SK-N-SH treated with all-trans-retinoic acid at 6 μM for 48 hours (cell line): ENCODE measurements at regions not wholly inside any gene's neighbourhood (a gene's known extent, or its start where the extent isn't known, plus 50 kb on each side); places are given as distances from the start of the nearest gene placed in this dataset.
"Not testable (repeated sequence)": the region's sequence is repeated elsewhere in the genome, so short reads cannot be mapped to it uniquely, and the experiment has no call there.

Experiments
- ATAC-seq: fragments of 200-7000 bp; cut with Tn5 transposase; 3 replicates; pipeline ENCODE4 v1.9.1; 2020; ENCODE audit warnings: mild to moderate bottlenecking, moderate library complexity
- ARNTL ChIP-seq: fragments of 450-650 bp; formaldehyde crosslinking; IDR thresholded peaks from 2 replicates; pipeline ENCODE4 v1.5.0; 2020; ENCODE audit warnings: low read depth, mild to moderate bottlenecking, moderate library complexity, borderline replicate concordance
- BACH2 ChIP-seq: fragments of 250-450 bp; sonication (Bioruptor Pico); IDR thresholded peaks from 2 replicates; pipeline ENCODE4 v1.9.0; 2021; ENCODE audit warnings: mild to moderate bottlenecking, borderline replicate concordance
- CSDC2 ChIP-seq: fragments of 250-450 bp; sonication (Bioruptor Pico); IDR thresholded peaks from 2 replicates; pipeline ENCODE4 v1.5.0; 2020; ENCODE audit warnings: mild to moderate bottlenecking, moderate library complexity
- CSRNP3 ChIP-seq: fragments of 250-450 bp; sonication (Bioruptor Pico); IDR thresholded peaks from 2 replicates; pipeline ENCODE4 v1.5.1; 2021; ENCODE audit warnings: mild to moderate bottlenecking, moderate library complexity
- ESRRG ChIP-seq: fragments of 250-450 bp; sonication (Bioruptor Pico); IDR thresholded peaks from 2 replicates; pipeline ENCODE4 v1.6.1; 2021; ENCODE audit warnings: mild to moderate bottlenecking
- ISL1 ChIP-seq: fragments of 250-450 bp; sonication (Bioruptor Pico); IDR thresholded peaks from 2 replicates; pipeline ENCODE4 v2.1.2; 2022; ENCODE audit warnings: mild to moderate bottlenecking, moderate library complexity
- PPARA ChIP-seq: fragments of 250-450 bp; sonication (Bioruptor Pico); IDR thresholded peaks from 2 replicates; pipeline ENCODE4 v1.5.0; 2020; ENCODE audit warnings: mild to moderate bottlenecking, borderline replicate concordance
- RARB ChIP-seq: fragments of 250-450 bp; sonication (Bioruptor Pico); IDR thresholded peaks from 2 replicates; pipeline ENCODE4 v1.8.0; 2021; ENCODE audit warnings: mild to moderate bottlenecking, moderate library complexity
- SNAI2 ChIP-seq: fragments of 250-450 bp; sonication (Bioruptor Pico); IDR thresholded peaks from 2 replicates; pipeline ENCODE4 v1.5.0; 2020; ENCODE audit warnings: mild to moderate bottlenecking, moderate library complexity
- TCF4 ChIP-seq: fragments of 250-450 bp; sonication (Bioruptor Pico); IDR thresholded peaks from 2 replicates; pipeline ENCODE4 v1.8.0; 2021; ENCODE audit warnings: mild to moderate bottlenecking, moderate library complexity, borderline replicate concordance
- TOX ChIP-seq: fragments of 250-450 bp; sonication (Bioruptor Pico); IDR thresholded peaks from 2 replicates; pipeline ENCODE4 v1.8.0; 2021; ENCODE audit warnings: mild to moderate bottlenecking, moderate library complexity, borderline replicate concordance
- ZC3H10 ChIP-seq: fragments of 250-450 bp; sonication (Bioruptor Pico); IDR thresholded peaks from 2 replicates; pipeline ENCODE4 v1.5.1; 2021; ENCODE audit warnings: mild to moderate bottlenecking, moderate library complexity
- ZFP3 ChIP-seq: fragments of 250-450 bp; sonication (Bioruptor Pico); IDR thresholded peaks from 2 replicates; pipeline ENCODE4 v1.5.0; 2020; ENCODE audit warnings: mild to moderate bottlenecking, moderate library complexity
- ZFP30 ChIP-seq: fragments of 450-650 bp; formaldehyde crosslinking; IDR thresholded peaks from 2 replicates; pipeline ENCODE4 v1.5.0; 2022; ENCODE audit warnings: mild to moderate bottlenecking, moderate library complexity
- ZNF565 ChIP-seq: fragments of 450-650 bp; formaldehyde crosslinking; conservative IDR thresholded peaks from 2 replicates; pipeline ENCODE4 v1.5.0; 2020; ENCODE audit warnings: low read depth, mild to moderate bottlenecking, moderate library complexity
- ZNF70 ChIP-seq: fragments of 450-650 bp; formaldehyde crosslinking; IDR thresholded peaks from 2 replicates; pipeline ENCODE4 v1.5.0; 2020; ENCODE audit warnings: mild to moderate bottlenecking, moderate library complexity
- ZNF8 ChIP-seq: fragments of 450-650 bp; formaldehyde crosslinking; IDR thresholded peaks from 2 replicates; pipeline ENCODE4 v1.5.0; 2020; ENCODE audit warnings: mild to moderate bottlenecking, moderate library complexity
- TF ChIP-seq, protein P1 (sequence below): fragments of 250-450 bp; sonication (Bioruptor Pico); IDR thresholded peaks from 2 replicates; pipeline ENCODE4 v1.8.0; 2020; ENCODE audit warnings: mild to moderate bottlenecking, moderate library complexity, borderline replicate concordance
- TF ChIP-seq, protein P2 (sequence below): fragments of 250-450 bp; sonication (Bioruptor Pico); IDR thresholded peaks from 2 replicates; pipeline ENCODE4 v1.8.0; 2021; ENCODE audit warnings: low read depth, mild to moderate bottlenecking, moderate library complexity, borderline replicate concordance
- TF ChIP-seq, protein P3 (sequence below): fragments of 250-450 bp; sonication (Bioruptor Pico); IDR thresholded peaks from 2 replicates; pipeline ENCODE4 v1.5.0; 2020; ENCODE audit warnings: mild to moderate bottlenecking, moderate library complexity

DNA sequence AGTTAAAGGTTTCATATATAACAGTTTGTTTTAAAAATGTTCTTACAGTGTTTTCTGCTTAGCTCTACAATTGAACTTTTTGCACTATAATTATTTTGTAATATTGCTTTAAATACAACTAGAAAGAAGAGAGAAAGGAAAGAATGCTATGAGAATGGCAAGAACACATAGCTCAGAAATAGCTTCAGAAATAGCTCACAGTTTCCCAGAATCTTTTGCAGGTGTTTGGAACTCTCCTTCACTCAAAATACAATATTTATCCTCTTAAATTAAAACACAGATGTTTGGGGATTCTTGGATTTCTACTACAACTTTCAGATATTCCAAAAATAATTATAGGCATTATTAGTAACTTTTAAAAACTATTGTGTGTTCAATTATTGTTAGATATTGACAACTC lies 658.0 kb upstream of the DPPA4 start:
- TF ChIP-seq ZNF8 (CRISPR knock-in tag) (no peak), ZFP3 (CRISPR knock-in tag) (no peak), ZNF565 (CRISPR knock-in tag) (no peak), TOX (CRISPR knock-in tag) (no peak), ESRRG (no peak), CSDC2 (no peak), TCF4 (CRISPR knock-in tag) (no peak), ZC3H10 (no peak), BACH2 (no peak)
- TF ChIP-seq, protein P1, sequence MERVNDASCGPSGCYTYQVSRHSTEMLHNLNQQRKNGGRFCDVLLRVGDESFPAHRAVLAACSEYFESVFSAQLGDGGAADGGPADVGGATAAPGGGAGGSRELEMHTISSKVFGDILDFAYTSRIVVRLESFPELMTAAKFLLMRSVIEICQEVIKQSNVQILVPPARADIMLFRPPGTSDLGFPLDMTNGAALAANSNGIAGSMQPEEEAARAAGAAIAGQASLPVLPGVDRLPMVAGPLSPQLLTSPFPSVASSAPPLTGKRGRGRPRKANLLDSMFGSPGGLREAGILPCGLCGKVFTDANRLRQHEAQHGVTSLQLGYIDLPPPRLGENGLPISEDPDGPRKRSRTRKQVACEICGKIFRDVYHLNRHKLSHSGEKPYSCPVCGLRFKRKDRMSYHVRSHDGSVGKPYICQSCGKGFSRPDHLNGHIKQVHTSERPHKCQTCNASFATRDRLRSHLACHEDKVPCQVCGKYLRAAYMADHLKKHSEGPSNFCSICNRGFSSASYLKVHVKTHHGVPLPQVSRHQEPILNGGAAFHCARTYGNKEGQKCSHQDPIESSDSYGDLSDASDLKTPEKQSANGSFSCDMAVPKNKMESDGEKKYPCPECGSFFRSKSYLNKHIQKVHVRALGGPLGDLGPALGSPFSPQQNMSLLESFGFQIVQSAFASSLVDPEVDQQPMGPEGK (CRISPR knock-in tag), result no peak
- TF ChIP-seq, protein P2, sequence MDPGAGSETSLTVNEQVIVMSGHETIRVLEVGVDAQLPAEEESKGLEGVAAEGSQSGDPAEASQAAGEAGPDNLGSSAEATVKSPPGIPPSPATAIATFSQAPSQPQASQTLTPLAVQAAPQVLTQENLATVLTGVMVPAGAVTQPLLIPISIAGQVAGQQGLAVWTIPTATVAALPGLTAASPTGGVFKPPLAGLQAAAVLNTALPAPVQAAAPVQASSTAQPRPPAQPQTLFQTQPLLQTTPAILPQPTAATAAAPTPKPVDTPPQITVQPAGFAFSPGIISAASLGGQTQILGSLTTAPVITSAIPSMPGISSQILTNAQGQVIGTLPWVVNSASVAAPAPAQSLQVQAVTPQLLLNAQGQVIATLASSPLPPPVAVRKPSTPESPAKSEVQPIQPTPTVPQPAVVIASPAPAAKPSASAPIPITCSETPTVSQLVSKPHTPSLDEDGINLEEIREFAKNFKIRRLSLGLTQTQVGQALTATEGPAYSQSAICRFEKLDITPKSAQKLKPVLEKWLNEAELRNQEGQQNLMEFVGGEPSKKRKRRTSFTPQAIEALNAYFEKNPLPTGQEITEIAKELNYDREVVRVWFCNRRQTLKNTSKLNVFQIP (CRISPR knock-in tag), result no peak
- ATAC-seq, result no peak

DNA sequence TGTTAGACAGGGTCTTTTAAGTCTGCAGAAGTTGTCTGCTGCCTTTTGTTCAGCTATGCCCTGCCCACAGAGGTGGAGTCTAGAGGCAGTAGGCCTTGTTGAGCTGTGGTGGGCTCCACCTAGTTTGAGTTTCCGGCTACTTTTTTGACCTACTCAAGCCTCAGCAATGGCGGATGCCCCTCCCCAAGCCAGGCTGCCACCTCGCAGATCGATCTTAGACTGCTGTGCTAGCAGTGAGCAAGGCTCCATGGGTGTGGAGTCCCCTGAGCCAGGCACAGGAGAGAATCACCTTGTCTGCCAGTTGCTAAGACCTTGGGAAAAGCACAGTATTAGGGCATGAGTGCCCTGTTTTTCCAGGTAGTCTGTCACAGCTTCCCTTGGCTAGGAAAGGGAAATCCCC lies 664.6 kb upstream of the DPPA4 start:
- not testable (repeated sequence) for ATAC-seq

GRCh38 chr3:110006913-110007312 lies 669.6 kb upstream of the DPPA4 start:
- no peak for ATAC-seq

GRCh38 chr3:110015231-110015963 lies 678.1 kb upstream of the DPPA4 start:
- ATAC-seq, result no peak

More at GRCh38 chr3:110006913-110007312, 669.6 kb upstream of the DPPA4 start:
- no peak for TF ChIP-seq ESRRG
- no peak for TF ChIP-seq SNAI2
- no peak for TF ChIP-seq ZNF565 (CRISPR knock-in tag)
- TF ChIP-seq, protein P2 (CRISPR knock-in tag), result no peak
- TF ChIP-seq ZNF70 (CRISPR knock-in tag), result no peak
- TF ChIP-seq BACH2, result no peak
- TF ChIP-seq CSRNP3 (CRISPR knock-in tag), result no peak
- TF ChIP-seq TCF4 (CRISPR knock-in tag), result no peak
- TF ChIP-seq ZNF8 (CRISPR knock-in tag), result no peak
- TF ChIP-seq RARB (CRISPR knock-in tag), result no peak

More at GRCh38 chr3:110015231-110015963, 678.1 kb upstream of the DPPA4 start:
- TF ChIP-seq ZFP30 (CRISPR knock-in tag) (no peak), ISL1 (CRISPR knock-in tag) (no peak), PPARA (CRISPR knock-in tag) (no peak), TCF4 (CRISPR knock-in tag) (no peak), ZNF8 (CRISPR knock-in tag) (no peak), ARNTL (CRISPR knock-in tag) (no peak), RARB (CRISPR knock-in tag) (no peak), ZNF565 (CRISPR knock-in tag) (no peak), TOX (CRISPR knock-in tag) (no peak), ZFP3 (CRISPR knock-in tag) (no peak), SNAI2 (no peak)
- TF ChIP-seq, protein P3, sequence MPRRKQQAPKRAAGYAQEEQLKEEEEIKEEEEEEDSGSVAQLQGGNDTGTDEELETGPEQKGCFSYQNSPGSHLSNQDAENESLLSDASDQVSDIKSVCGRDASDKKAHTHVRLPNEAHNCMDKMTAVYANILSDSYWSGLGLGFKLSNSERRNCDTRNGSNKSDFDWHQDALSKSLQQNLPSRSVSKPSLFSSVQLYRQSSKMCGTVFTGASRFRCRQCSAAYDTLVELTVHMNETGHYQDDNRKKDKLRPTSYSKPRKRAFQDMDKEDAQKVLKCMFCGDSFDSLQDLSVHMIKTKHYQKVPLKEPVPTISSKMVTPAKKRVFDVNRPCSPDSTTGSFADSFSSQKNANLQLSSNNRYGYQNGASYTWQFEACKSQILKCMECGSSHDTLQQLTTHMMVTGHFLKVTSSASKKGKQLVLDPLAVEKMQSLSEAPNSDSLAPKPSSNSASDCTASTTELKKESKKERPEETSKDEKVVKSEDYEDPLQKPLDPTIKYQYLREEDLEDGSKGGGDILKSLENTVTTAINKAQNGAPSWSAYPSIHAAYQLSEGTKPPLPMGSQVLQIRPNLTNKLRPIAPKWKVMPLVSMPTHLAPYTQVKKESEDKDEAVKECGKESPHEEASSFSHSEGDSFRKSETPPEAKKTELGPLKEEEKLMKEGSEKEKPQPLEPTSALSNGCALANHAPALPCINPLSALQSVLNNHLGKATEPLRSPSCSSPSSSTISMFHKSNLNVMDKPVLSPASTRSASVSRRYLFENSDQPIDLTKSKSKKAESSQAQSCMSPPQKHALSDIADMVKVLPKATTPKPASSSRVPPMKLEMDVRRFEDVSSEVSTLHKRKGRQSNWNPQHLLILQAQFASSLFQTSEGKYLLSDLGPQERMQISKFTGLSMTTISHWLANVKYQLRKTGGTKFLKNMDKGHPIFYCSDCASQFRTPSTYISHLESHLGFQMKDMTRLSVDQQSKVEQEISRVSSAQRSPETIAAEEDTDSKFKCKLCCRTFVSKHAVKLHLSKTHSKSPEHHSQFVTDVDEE (CRISPR knock-in tag), result no peak
- TF ChIP-seq, protein P2 (CRISPR knock-in tag), result no peak
- TF ChIP-seq, all 23 proteins: peak for 0
